IMR-90 (cell line): ENCODE measurements at regions not wholly inside any gene's neighbourhood (a gene's known extent, or its start where the extent isn't known, plus 50 kb on each side); places are given as distances from the start of the nearest gene placed in this dataset.

Experiments used
- ATAC-seq: fragments of 200-7000 bp; cut with Tn5 transposase; 2 replicates; pipeline ENCODE4 v1.9.1; 2020; ENCODE audit warnings: low read depth, mild to moderate bottlenecking, moderate library complexity
- BruUV-seq: library from RNA; stranded (reverse); fragments of 400-500 nt; replicated peaks from 2 replicates; lab custom pipeline; 2021; lab: Mats Ljungman, UMichigan
- CTCF ChIA-PET: fragments of 300-600 bp; formaldehyde crosslinking; extraction: SDS; loops from one replicate; lab custom pipeline; 2021; ENCODE audit warnings: antibody characterized with exemption; lab: Yijun Ruan, JAX
- POLR2A ChIA-PET: fragments of 300-600 bp; sonication (Branson Sonifier 250); formaldehyde crosslinking; loops from one replicate; lab custom pipeline; 2022; ENCODE audit warnings: antibody characterized with exemption; ENCODE audit not compliant: unreplicated experiment; lab: Charles Lee
- DNase-seq: peaks from one replicate; pipeline ENCODE4 v3.0.0; 2013
- H2AFZ ChIP-seq: replicated peaks from 2 replicates; pipeline ENCODE3; 2013; ENCODE audit warnings: low read length, mild to moderate bottlenecking; ENCODE audit not compliant: poor library complexity
- H2AK5ac ChIP-seq: 2 replicates; pipeline ENCODE4 v1.6.1; 2013; ENCODE audit warnings: low read depth, low read length, inconsistent platforms
- H2AK9ac ChIP-seq: replicated peaks from 2 replicates; pipeline ENCODE3; 2013; ENCODE audit warnings: mild to moderate bottlenecking, low read depth, low read length, moderate library complexity; ENCODE audit not compliant: poor library complexity
- H2BK120ac ChIP-seq: 2 replicates; pipeline ENCODE4 v1.6.1; 2013; ENCODE audit warnings: low read depth, low read length, inconsistent platforms
- H2BK15ac ChIP-seq: 3 replicates; pipeline ENCODE4 v1.6.1; 2013; ENCODE audit warnings: low read depth, low read length, inconsistent platforms
- H2BK20ac ChIP-seq: 2 replicates; pipeline ENCODE4 v1.6.1; 2013; ENCODE audit warnings: low read depth, mild to moderate bottlenecking, inconsistent platforms, low read length, moderate library complexity
- H2BK5ac ChIP-seq: 2 replicates; pipeline ENCODE4 v1.6.1; 2013; ENCODE audit warnings: mild to moderate bottlenecking, low read depth, low read length, inconsistent platforms; ENCODE audit not compliant: poor library complexity, severe bottlenecking
- H3K14ac ChIP-seq: replicated peaks from 2 replicates; pipeline ENCODE4 v1.6.1; 2013; ENCODE audit warnings: low read depth, low read length, inconsistent platforms
- H3K18ac ChIP-seq: 2 replicates; pipeline ENCODE4 v1.6.1; 2013; ENCODE audit warnings: low read depth, low read length, control low read depth
- H3K23ac ChIP-seq: 2 replicates; pipeline ENCODE4 v1.6.1; 2013; ENCODE audit warnings: low read depth, low read length, inconsistent platforms
- H3K27ac ChIP-seq: 2 replicates; pipeline ENCODE4 v1.5.1; 2013; ENCODE audit warnings: mild to moderate bottlenecking, control low read depth, low read length; ENCODE audit not compliant: insufficient read depth
- H3K27me3 ChIP-seq: 2 replicates; pipeline ENCODE4 v1.6.1; 2013; ENCODE audit warnings: low read length; ENCODE audit not compliant: control insufficient read depth, insufficient read depth
- H3K36me3 ChIP-seq: 2 replicates; pipeline ENCODE4 v1.6.1; 2013; ENCODE audit warnings: low read length, mixed read lengths; ENCODE audit not compliant: control insufficient read depth, insufficient read depth
- H3K4ac ChIP-seq: 2 replicates; pipeline ENCODE4 v1.6.1; 2013; ENCODE audit warnings: low read depth, low read length, inconsistent platforms
- H3K4me1 ChIP-seq: 2 replicates; pipeline ENCODE4 v1.6.1; 2013; ENCODE audit warnings: low read length, mixed read lengths; ENCODE audit not compliant: control insufficient read depth, insufficient read depth
- H3K4me2 ChIP-seq: 2 replicates; pipeline ENCODE4 v1.6.1; 2013; ENCODE audit warnings: low read depth, mild to moderate bottlenecking, control low read depth, low read length, moderate library complexity
- H3K4me3 ChIP-seq: 2 replicates; pipeline ENCODE4 v1.5.1; 2013; ENCODE audit warnings: low read depth, mild to moderate bottlenecking, control low read depth, low read length, moderate library complexity; ENCODE audit not compliant: insufficient read depth
- H3K56ac ChIP-seq: 2 replicates; pipeline ENCODE4 v1.6.1; 2013; ENCODE audit warnings: low read length, inconsistent platforms; ENCODE audit not compliant: insufficient read depth; ENCODE audit errors: extremely low read depth
- H3K79me1 ChIP-seq, 2 experiments: 2 replicates each; pipeline ENCODE4 v1.6.1; 2013; ENCODE audit warnings: low read length in 2 of 2, inconsistent platforms in 1 of 2, low read depth in 1 of 2
- H3K9ac ChIP-seq: 2 replicates; pipeline ENCODE4 v1.6.1; 2013; ENCODE audit warnings: low read depth, low read length, control low read depth
- H3K9me1 ChIP-seq: 2 replicates; pipeline ENCODE4 v1.6.1; 2013; ENCODE audit warnings: low read length, inconsistent platforms; ENCODE audit not compliant: insufficient read depth
- H3K9me3 ChIP-seq: 2 replicates; pipeline ENCODE4 v1.6.1; 2013; ENCODE audit warnings: low read length; ENCODE audit not compliant: control insufficient read depth, insufficient read depth
- H4K20me1 ChIP-seq: 2 replicates; pipeline ENCODE4 v1.6.1; 2013; ENCODE audit warnings: low read length, inconsistent platforms; ENCODE audit not compliant: insufficient read depth
- H4K5ac ChIP-seq: 2 replicates; pipeline ENCODE4 v1.6.1; 2013; ENCODE audit warnings: mild to moderate bottlenecking, low read depth, low read length, control low read depth
- H4K8ac ChIP-seq, 2 experiments: 2 replicates each; pipeline ENCODE4 v1.6.1; 2013; ENCODE audit warnings: low read depth in 2 of 2, low read length in 2 of 2, control low read depth in 1 of 2, inconsistent platforms in 1 of 2
- H4K91ac ChIP-seq: 2 replicates; pipeline ENCODE4 v1.6.1; 2013; ENCODE audit warnings: low read depth, low read length, inconsistent platforms; ENCODE audit not compliant: insufficient read depth
- BHLHE40 ChIP-seq: fragments of 150-350 bp; IDR thresholded peaks from 2 replicates; pipeline ENCODE4 v1.6.1; 2016; ENCODE audit warnings: mild to moderate bottlenecking, low read depth, low read length
- CHD1 ChIP-seq: IDR thresholded peaks from 2 replicates; pipeline ENCODE4 v1.6.1; 2012; ENCODE audit warnings: low read depth, low read length, improper control_type of control experiment
- CTCF ChIP-seq: conservative IDR thresholded peaks from 2 replicates; pipeline ENCODE4 v1.5.1; 2012; ENCODE audit warnings: mild to moderate bottlenecking, low read depth, low read length, improper control_type of control experiment
- MAFK ChIP-seq: IDR thresholded peaks from 2 replicates; pipeline ENCODE4 v1.6.1; 2012; ENCODE audit warnings: low read depth, low read length, improper control_type of control experiment
- MAZ ChIP-seq: IDR thresholded peaks from 2 replicates; pipeline ENCODE4 v1.6.1; 2012; ENCODE audit warnings: low read depth, mild to moderate bottlenecking, low read length, improper control_type of control experiment, moderate library complexity, borderline replicate concordance
- POLR2A ChIP-seq: IDR thresholded peaks from 2 replicates; pipeline ENCODE4 v1.6.1; 2012; ENCODE audit warnings: mild to moderate bottlenecking, low read depth, low read length
- RFX5 ChIP-seq: IDR thresholded peaks from 2 replicates; pipeline ENCODE4 v1.8.0; 2012; ENCODE audit warnings: low read depth, mild to moderate bottlenecking, low read length, moderate library complexity
- WGBS, 2 experiments: methylation state at CpG; one replicate each; pipeline versions ENCODE4 v1.1.5 to v1.1.7; 2013; ENCODE audit warnings: missing lambda C conversion rate in 2 of 2; ENCODE audit not compliant: insufficient read length in 1 of 2; ENCODE audit errors: extremely low coverage in 2 of 2; 5-methylcytosine and 5-hydroxymethylcytosine counted together
- dilution Hi-C: fragments of 300-500 bp; cut with HindIII; formaldehyde crosslinking; loops from one replicate; pipeline ENCODE4 v1.14.3; 2018; ENCODE audit warnings: low sequenced_read_pairs; ENCODE audit not compliant: unreplicated experiment
- in situ Hi-C: fragments of 300-500 bp; cut with MboI; formaldehyde crosslinking; loops from 3 replicates; pipeline ENCODE4 v1.14.3; 2019; ENCODE audit warnings: low sequenced_read_pairs, inconsistent platforms, mixed read lengths
- intact Hi-C: fragments of 100-400 bp; cut with micrococcal nuclease; formaldehyde crosslinking; loops from 2 replicates; pipeline ENCODE4 v1.10.0; 2022
- TF ChIP-seq, protein P1 (sequence below): fragments of 150-350 bp; IDR thresholded peaks from 2 replicates; pipeline ENCODE4 v1.6.1; 2017; ENCODE audit warnings: mild to moderate bottlenecking, antibody characterized with exemption, low read length, low read depth

DNA sequence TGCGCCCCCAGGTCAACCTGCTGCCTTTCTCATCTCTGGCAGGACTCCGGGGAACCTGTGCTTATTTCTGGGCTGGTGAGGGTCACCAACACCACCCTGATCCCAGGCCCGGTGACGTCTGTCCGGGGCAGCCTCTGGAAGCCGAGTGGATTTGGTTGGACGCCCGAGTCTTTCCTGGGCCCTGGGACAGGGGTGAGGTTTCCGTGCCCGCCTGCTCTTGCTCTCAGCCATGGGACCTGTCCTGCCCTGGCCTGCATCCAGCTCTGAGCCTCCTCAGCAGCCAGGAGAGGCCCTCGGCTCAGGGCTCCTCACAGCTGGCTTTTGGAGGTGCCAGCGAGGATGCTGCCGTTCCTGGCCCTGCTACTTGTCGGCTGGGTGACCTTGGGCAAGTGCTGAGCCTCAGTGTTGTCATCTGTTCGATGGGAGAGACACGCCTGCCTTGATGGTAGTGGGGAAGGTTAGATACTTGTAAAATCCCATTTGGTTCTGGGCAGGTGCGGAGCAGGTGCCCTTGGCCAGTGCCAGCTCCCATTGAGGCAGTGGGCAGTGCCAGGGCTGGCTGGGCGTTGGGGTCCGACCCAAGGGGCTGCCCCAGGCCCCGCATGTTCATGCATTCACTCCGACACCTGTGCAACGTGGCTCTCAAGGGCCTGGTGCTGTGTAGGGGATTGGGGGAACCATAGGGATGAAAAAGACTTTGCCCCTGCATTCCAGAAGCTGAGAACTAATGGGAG, 58.9 kb upstream of the THY1 start:
- H3K14ac ChIP-seq, result no peak overlapping the region
- no peak overlapping the region for H2BK5ac ChIP-seq
- no peaks in the 10 kb centered on the region for H3K9me1 ChIP-seq
- DNase-seq, result no peak
- H2AK9ac ChIP-seq, result no peak overlapping the region
- no peak overlapping the region for H3K9ac ChIP-seq
- peak; percentile 12 for ATAC-seq
- H3K79me1 ChIP-seq, result no peaks in the 10 kb centered on the region
- peaks cover 3% of the 10 kb centered on the region; the same call in 1 of the 2 replicates for H4K20me1 ChIP-seq
- ChIA-PET CTCF (no interaction called here), POLR2A (no interaction called here)
- no peak overlapping the region for H3K4ac ChIP-seq
- in situ Hi-C loops, result loop anchor here (5.0 kb wide), 2 partner anchors 250 to 625 kb away; no protein-coding TSS in a partner anchor
- intact Hi-C loops, result loop anchor here (1.0 to 5.0 kb wide), 9 partner anchors 51 to 818 kb away; partner anchors contain the start of gene NECTIN1
- no peak overlapping the region for H3K18ac ChIP-seq
- H4K5ac ChIP-seq, result no peak overlapping the region
- WGBS, 2 experiments, result 29% methylated on average over 3 of the region's 22 CpGs; no CpG with 5 or more reads in 1 of the 2 experiments
- no peak overlapping the region for H3K56ac ChIP-seq
- H3K27ac ChIP-seq, result no peak overlapping the region
- no peak overlapping the region for H4K91ac ChIP-seq
- no peak overlapping the region for H3K4me2 ChIP-seq
- H2AK5ac ChIP-seq, result no peak overlapping the region
- TF ChIP-seq MAZ, result no peak
- TF ChIP-seq POLR2A, result no peak
- TF ChIP-seq, protein P1, sequence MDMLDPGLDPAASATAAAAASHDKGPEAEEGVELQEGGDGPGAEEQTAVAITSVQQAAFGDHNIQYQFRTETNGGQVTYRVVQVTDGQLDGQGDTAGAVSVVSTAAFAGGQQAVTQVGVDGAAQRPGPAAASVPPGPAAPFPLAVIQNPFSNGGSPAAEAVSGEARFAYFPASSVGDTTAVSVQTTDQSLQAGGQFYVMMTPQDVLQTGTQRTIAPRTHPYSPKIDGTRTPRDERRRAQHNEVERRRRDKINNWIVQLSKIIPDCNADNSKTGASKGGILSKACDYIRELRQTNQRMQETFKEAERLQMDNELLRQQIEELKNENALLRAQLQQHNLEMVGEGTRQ, result no peak
- TF ChIP-seq MAFK, result no peak
- TF ChIP-seq CHD1, result no peak
- no peak for TF ChIP-seq RFX5
- TF ChIP-seq CTCF, result no peak
- no peak for TF ChIP-seq BHLHE40
- H3K9me3 ChIP-seq, result no peaks in the 10 kb centered on the region
- H3K23ac ChIP-seq, result no peak overlapping the region
- H2BK20ac ChIP-seq, result no peak overlapping the region
- H2BK120ac ChIP-seq, result no peak overlapping the region
- H3K27me3 ChIP-seq, result peaks cover 47% of the 10 kb centered on the region
- BruUV-seq, result no TSS peak
- H3K4me3 ChIP-seq, result no peak overlapping the region
- dilution Hi-C loops, result no loop called here
- H4K8ac ChIP-seq, result no peak overlapping the region
- H3K4me1 ChIP-seq, result no peaks in the 10 kb centered on the region
- H2BK15ac ChIP-seq, result no peak overlapping the region
- no peaks in the 10 kb centered on the region for H3K36me3 ChIP-seq
- H2AFZ ChIP-seq, result peak overlapping the region; percentile 64
